Activated CD8-positive, alpha-beta memory T cell treated with anti-CD3 and anti-CD28 coated beads for 24 hours (primary cell): ENCODE measurements at regions not wholly inside any gene's neighbourhood (a gene's known extent, or its start where the extent isn't known, plus 50 kb on each side); places are given as distances from the start of the nearest gene placed in this dataset.
"Not testable (repeated sequence)": the region's sequence is repeated elsewhere in the genome, so short reads cannot be mapped to it uniquely, and the experiment has no call there.

Source experiments
- DNase-seq: peaks from one replicate; pipeline ENCODE4 v3.0.0-alpha.2; 2020

GRCh38 chr7:25675789-25676474, 447.6 kb upstream of the NPVF start:
- no peak for DNase-seq

- no peak for DNase-seq
These were observed 449.3 kb upstream of the NPVF start for GRCh38 chr7:25677595-25677994.

- no peak for DNase-seq
These were observed 449.9 kb upstream of the NPVF start for GRCh38 chr7:25678215-25678614.

GRCh38 chr7:25680636-25681035, 452.4 kb upstream of the NPVF start:
- DNase-seq: no peak

GRCh38 chr7:25684360-25684759, 456.1 kb upstream of the NPVF start:
- no peak for DNase-seq

GRCh38 chr7:25686493-25686892, 458.2 kb upstream of the NPVF start:
- no peak for DNase-seq

- no peak for DNase-seq
These were observed 457.8 kb upstream of the NFE2L3 start for GRCh38 chr7:25694211-25694610.

GRCh38 chr7:25694699-25695098, 457.3 kb upstream of the NFE2L3 start:
- DNase-seq: no peak

GRCh38 chr7:25696571-25696970, 455.4 kb upstream of the NFE2L3 start:
- no peak for DNase-seq

- DNase-seq: no peak
These were observed 453.4 kb upstream of the NFE2L3 start for GRCh38 chr7:25698451-25699113.

- DNase-seq: not testable (repeated sequence)
These were observed 451.9 kb upstream of the NFE2L3 start for GRCh38 chr7:25700141-25700540.

- DNase-seq: no peak
These were observed 447.6 kb upstream of the NFE2L3 start for GRCh38 chr7:25704413-25704812.

- no peak for DNase-seq
These were observed 445.2 kb upstream of the NFE2L3 start for GRCh38 chr7:25706764-25707163.

- DNase-seq: no peak
These were observed 444.0 kb upstream of the NFE2L3 start for GRCh38 chr7:25707768-25708620.

GRCh38 chr7:25710959-25711358, 441.0 kb upstream of the NFE2L3 start:
- DNase-seq: no peak

GRCh38 chr7:25711940-25712339, 440.1 kb upstream of the NFE2L3 start:
- no peak for DNase-seq

- DNase-seq: no peak
These were observed 439.5 kb upstream of the NFE2L3 start for GRCh38 chr7:25712500-25712899.

- no peak for DNase-seq
These were observed 438.0 kb upstream of the NFE2L3 start for GRCh38 chr7:25714013-25714412.

GRCh38 chr7:25716421-25716820, 435.6 kb upstream of the NFE2L3 start:
- no peak for DNase-seq

- DNase-seq: no peak
These were observed 433.4 kb upstream of the NFE2L3 start for GRCh38 chr7:25718596-25718995.

GRCh38 chr7:25719190-25719896, 432.7 kb upstream of the NFE2L3 start:
- DNase-seq: no peak

- DNase-seq: no peak
These were observed 431.6 kb upstream of the NFE2L3 start for GRCh38 chr7:25720427-25720826.

- no peak for DNase-seq
These were observed 429.1 kb upstream of the NFE2L3 start for GRCh38 chr7:25722856-25723255.
